HL-60 (cell line): ENCODE measurements at regions not wholly inside any gene's neighbourhood (a gene's known extent, or its start where the extent isn't known, plus 50 kb on each side); places are given as distances from the start of the nearest gene placed in this dataset.

Experiments used
- CTCF ChIP-seq: IDR thresholded peaks from one replicate; pipeline ENCODE4 v1.5.1; 2011; ENCODE audit warnings: low read length, control low read depth, inconsistent platforms; ENCODE audit not compliant: insufficient read depth
- POLR2AphosphoS5 ChIP-seq: IDR thresholded peaks from 2 replicates; pipeline ENCODE4 v1.6.1; 2012; ENCODE audit warnings: low read depth
- REST ChIP-seq: IDR thresholded peaks from 2 replicates; pipeline ENCODE4 v1.6.1; 2012; ENCODE audit warnings: low read depth; ENCODE audit not compliant: insufficient replicate concordance

DNA sequence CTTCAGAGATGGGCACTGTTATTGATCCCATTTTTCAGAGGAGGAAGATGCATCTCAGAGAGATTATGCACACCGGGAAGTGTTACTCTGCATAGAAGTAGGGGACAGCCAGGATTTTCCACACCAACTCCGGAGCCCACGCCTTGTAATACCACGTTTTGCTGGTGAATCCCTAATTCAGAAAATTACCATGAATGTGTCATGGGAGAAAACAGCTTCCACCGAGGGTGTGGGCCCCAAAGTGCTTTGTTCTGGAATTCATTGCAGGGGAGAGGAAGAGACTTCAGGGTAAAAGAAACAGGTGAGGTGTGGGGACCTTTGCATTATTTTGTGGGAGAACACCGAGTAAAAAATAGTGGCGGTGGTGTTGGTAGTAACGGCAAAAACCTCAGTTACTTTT lies 1051.4 kb upstream of the RBFOX1 start:
- TF ChIP-seq CTCF = no peak
- TF ChIP-seq POLR2AphosphoS5 = no peak
- TF ChIP-seq REST = no peak
